HepG2 (cell line): ENCODE measurements at regions not wholly inside any gene's neighbourhood (a gene's known extent, or its start where the extent isn't known, plus 50 kb on each side); places are given as distances from the start of the nearest gene placed in this dataset.

Experiments used
- ARID2 ChIP-seq: sonication (generic); formaldehyde crosslinking; IDR thresholded peaks from 2 replicates; pipeline ENCODE4 v1.8.1; 2022; ENCODE audit warnings: mild to moderate bottlenecking, missing genetic modification reagents, borderline replicate concordance
- POLR2AphosphoS5 ChIP-seq: IDR thresholded peaks from 2 replicates; pipeline ENCODE4 v1.6.1; 2012; ENCODE audit warnings: low read depth, low read length
- RELA ChIP-seq: sonication (generic); formaldehyde crosslinking; IDR thresholded peaks from 2 replicates; pipeline ENCODE4 v1.4.0; 2020; ENCODE audit warnings: missing genetic modification reagents
- SMARCE1 ChIP-seq: fragments of 450-650 bp; IDR thresholded peaks from 2 replicates; pipeline ENCODE4 v1.6.1; 2017; ENCODE audit warnings: borderline replicate concordance
- SNAPC4 ChIP-seq: sonication (generic); formaldehyde crosslinking; IDR thresholded peaks from 2 replicates; pipeline ENCODE4 v1.4.0; 2020; ENCODE audit warnings: mild to moderate bottlenecking, missing genetic modification reagents
- ZNF275 ChIP-seq: sonication (generic); formaldehyde crosslinking; IDR thresholded peaks from 2 replicates; pipeline ENCODE4 v1.8.0; 2022; ENCODE audit warnings: missing genetic modification reagents, mild to moderate bottlenecking, inconsistent platforms, borderline replicate concordance
- ZNF720 ChIP-seq: sonication (generic); formaldehyde crosslinking; IDR thresholded peaks from 2 replicates; pipeline ENCODE4 v1.4.0; 2020; ENCODE audit warnings: missing genetic modification reagents
- TF ChIP-seq, protein P1 (sequence below): IDR thresholded peaks from 2 replicates; pipeline ENCODE4 v1.6.1; 2016; ENCODE audit warnings: missing compliant biosample characterization, missing genetic modification reagents, borderline replicate concordance

DNA sequence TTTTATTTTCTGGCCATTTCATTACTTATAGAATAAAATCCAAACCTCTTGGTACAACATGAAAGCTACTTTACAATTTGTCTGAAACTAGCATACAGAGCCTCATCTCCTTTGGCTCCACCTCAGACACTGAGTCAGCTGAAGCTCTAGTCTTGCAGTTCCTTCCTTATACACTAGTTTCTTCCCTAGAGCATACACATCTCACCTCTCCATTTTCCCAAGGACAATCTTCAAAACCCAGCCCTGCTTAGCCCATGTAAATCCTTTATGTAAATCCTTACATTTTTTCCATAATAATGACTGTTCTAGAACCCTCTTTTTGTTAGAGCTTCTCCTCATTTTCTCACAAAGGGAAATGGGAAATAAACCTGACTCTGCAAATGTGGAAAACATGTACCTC lies 463.4 kb downstream of the SLC16A7 start (continued):
- TF ChIP-seq SNAPC4 (CRISPR knock-in tag) (no peak), ZNF720 (CRISPR knock-in tag) (no peak), ZNF275 (no peak), ARID2 (CRISPR knock-in tag) (no peak), POLR2AphosphoS5 (no peak), SMARCE1 (no peak), RELA (no peak)
- TF ChIP-seq, protein P1, sequence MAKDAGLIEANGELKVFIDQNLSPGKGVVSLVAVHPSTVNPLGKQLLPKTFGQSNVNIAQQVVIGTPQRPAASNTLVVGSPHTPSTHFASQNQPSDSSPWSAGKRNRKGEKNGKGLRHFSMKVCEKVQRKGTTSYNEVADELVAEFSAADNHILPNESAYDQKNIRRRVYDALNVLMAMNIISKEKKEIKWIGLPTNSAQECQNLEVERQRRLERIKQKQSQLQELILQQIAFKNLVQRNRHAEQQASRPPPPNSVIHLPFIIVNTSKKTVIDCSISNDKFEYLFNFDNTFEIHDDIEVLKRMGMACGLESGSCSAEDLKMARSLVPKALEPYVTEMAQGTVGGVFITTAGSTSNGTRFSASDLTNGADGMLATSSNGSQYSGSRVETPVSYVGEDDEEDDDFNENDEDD: no peak
